Neural progenitor cell (in vitro differentiated cells): ENCODE measurements at regions not wholly inside any gene's neighbourhood (a gene's known extent, or its start where the extent isn't known, plus 50 kb on each side); places are given as distances from the start of the nearest gene placed in this dataset.

Source experiments
- DNase-seq: peaks from one replicate; pipeline ENCODE4 v3.0.0-alpha.2; 2016; ENCODE audit warnings: low spot score
- H2AFZ ChIP-seq: fragments of 200-600 bp; sonication (generic); replicated peaks from 2 replicates; pipeline ENCODE4 v1.6.1; 2016; ENCODE audit warnings: antibody characterized with exemption
- H3F3A ChIP-seq: fragments of 200-600 bp; sonication (generic); 2 replicates; pipeline ENCODE4 v1.6.1; 2016; ENCODE audit warnings: antibody characterized with exemption, low read depth
- H3K27ac ChIP-seq: fragments of 200-600 bp; sonication (generic); 2 replicates; pipeline ENCODE4 v1.5.1; 2016; ENCODE audit warnings: mild to moderate bottlenecking
- H3K27me3 ChIP-seq: fragments of 200-600 bp; sonication (generic); 2 replicates; pipeline ENCODE4 v1.6.1; 2016; ENCODE audit warnings: mild to moderate bottlenecking, moderate library complexity
- H3K36me3 ChIP-seq: fragments of 200-600 bp; sonication (generic); 2 replicates; pipeline ENCODE4 v1.5.1; 2016
- H3K4me1 ChIP-seq: fragments of 200-600 bp; sonication (generic); 2 replicates; pipeline ENCODE4 v1.6.1; 2016; ENCODE audit warnings: mixed run types
- H3K4me2 ChIP-seq: fragments of 200-600 bp; sonication (generic); 2 replicates; pipeline ENCODE4 v1.6.1; 2016
- H3K4me3 ChIP-seq: fragments of 200-600 bp; sonication (generic); 2 replicates; pipeline ENCODE4 v1.5.1; 2016
- H3K79me2 ChIP-seq: fragments of 200-600 bp; sonication (generic); 2 replicates; pipeline ENCODE4 v1.6.1; 2016; ENCODE audit warnings: low read depth
- H3K9ac ChIP-seq: fragments of 200-600 bp; sonication (generic); 2 replicates; pipeline ENCODE4 v1.6.1; 2016
- H3K9me3 ChIP-seq: fragments of 200-600 bp; sonication (generic); 2 replicates; pipeline ENCODE4 v1.5.1; 2016; ENCODE audit warnings: low read depth
- H4K20me1 ChIP-seq: fragments of 200-600 bp; sonication (generic); 2 replicates; pipeline ENCODE4 v1.6.1; 2016; ENCODE audit warnings: low read depth
- H3K27ac Mint-ChIP-seq: 3 replicates; pipeline ENCODE4 v1.8.0; 2021; ENCODE audit warnings: mixed read lengths
- H3K27me3 Mint-ChIP-seq: 2 replicates; pipeline ENCODE4 v1.8.0; 2022; ENCODE audit warnings: low read depth, mild to moderate bottlenecking, inconsistent platforms, moderate library complexity, mixed read lengths; ENCODE audit not compliant: insufficient read depth
- H3K36me3 Mint-ChIP-seq: 3 replicates; pipeline ENCODE4 v1.8.0; 2021; ENCODE audit warnings: mixed read lengths
- H3K4me1 Mint-ChIP-seq: 3 replicates; pipeline ENCODE4 v1.8.0; 2021; ENCODE audit warnings: mixed read lengths
- H3K4me3 Mint-ChIP-seq: 3 replicates; pipeline ENCODE4 v1.8.0; 2021; ENCODE audit warnings: mild to moderate bottlenecking, moderate library complexity, mixed read lengths
- H3K9me3 Mint-ChIP-seq: 3 replicates; pipeline ENCODE4 v1.8.0; 2020; ENCODE audit warnings: mixed read lengths
- CTCF ChIP-seq: fragments of 200-600 bp; sonication (generic); IDR thresholded peaks from 2 replicates; pipeline ENCODE4 v1.5.1; 2017; ENCODE audit warnings: antibody characterized with exemption, mild to moderate bottlenecking
- EZH2 ChIP-seq: fragments of 200-600 bp; sonication (generic); IDR thresholded peaks from 2 replicates; pipeline ENCODE4 v1.6.1; 2017; ENCODE audit warnings: antibody characterized with exemption, mild to moderate bottlenecking, moderate library complexity
- EZH2phosphoT487 ChIP-seq: fragments of 200-600 bp; sonication (generic); IDR thresholded peaks from 2 replicates; pipeline ENCODE4 v1.6.1; 2017; ENCODE audit warnings: antibody characterized with exemption

- no peak overlapping the region for H2AFZ ChIP-seq
- H3K27ac ChIP-seq = peak overlapping the region; percentile 56
- no peak for TF ChIP-seq CTCF
- no peak for TF ChIP-seq EZH2
- TF ChIP-seq EZH2phosphoT487 = no peak
- H3K9me3 ChIP-seq = no peaks in the 10 kb centered on the region
- H3K4me3 Mint-ChIP-seq = no peak overlapping the region
- H3K36me3 ChIP-seq = no peaks in the 10 kb centered on the region
- H3K4me2 ChIP-seq = peak overlapping the region; percentile 25
- H3K36me3 Mint-ChIP-seq = peaks cover 31% of the 10 kb centered on the region
- peaks cover 7% of the 10 kb centered on the region for H3K79me2 ChIP-seq
- no peak overlapping the region for H3K4me3 ChIP-seq
- H3K4me1 Mint-ChIP-seq = peaks cover 64% of the 10 kb centered on the region
- no peaks in the 10 kb centered on the region for H3K27me3 ChIP-seq
- no peaks in the 10 kb centered on the region for H4K20me1 ChIP-seq
- DNase-seq = peak; percentile 65
- peaks cover 7% of the 10 kb centered on the region for H3K27me3 Mint-ChIP-seq
- peaks cover 56% of the 10 kb centered on the region for H3K4me1 ChIP-seq
- peaks cover 49% of the 10 kb centered on the region for H3F3A ChIP-seq
- peak overlapping the region; percentile 94 for H3K27ac Mint-ChIP-seq
- H3K9me3 Mint-ChIP-seq = peaks cover 19% of the 10 kb centered on the region
- no peak overlapping the region for H3K9ac ChIP-seq
Observed at GRCh38 chr15:93358166-93359059, 269.4 kb upstream of the RGMA start.

DNA sequence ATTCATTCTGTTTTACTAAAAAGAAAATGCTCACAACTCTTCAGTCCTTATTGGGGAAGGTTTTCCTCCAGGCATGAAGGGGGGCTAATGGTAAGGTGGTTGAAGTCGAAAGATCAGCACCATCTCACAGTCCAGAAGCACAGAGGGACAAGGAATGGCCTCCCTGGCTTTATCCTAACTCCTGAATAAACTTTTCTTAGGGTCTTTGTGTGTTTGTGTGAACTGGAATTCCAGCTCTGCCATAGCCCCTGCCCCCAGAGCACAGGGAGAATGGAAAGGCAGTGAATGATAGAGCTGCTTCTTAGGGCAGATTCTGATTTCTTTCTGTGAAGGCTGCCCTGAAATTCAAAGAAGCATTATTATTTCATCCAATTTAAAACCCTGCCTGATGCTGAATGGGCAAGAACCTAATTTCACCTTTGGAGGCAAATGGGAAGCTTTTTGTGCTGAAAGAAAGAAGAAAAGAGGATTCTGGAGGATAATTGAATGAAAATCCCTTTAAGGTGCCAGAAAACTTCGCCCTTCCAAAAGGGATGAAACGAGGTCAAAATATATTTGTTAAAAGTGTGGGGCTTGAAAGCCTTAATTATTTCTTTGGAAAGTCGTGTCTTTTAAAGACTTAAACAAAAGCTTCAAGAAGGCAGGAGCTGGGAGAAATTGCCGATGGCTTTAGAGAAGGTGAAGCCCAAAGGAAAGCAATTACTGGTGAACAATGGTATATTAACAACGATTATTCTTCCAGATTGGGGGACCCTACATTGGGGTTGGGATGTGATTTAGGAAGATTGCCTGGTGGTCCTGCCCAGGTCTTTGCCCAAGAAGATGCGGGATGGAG, 259.9 kb upstream of the RGMA start:
- peaks cover 48% of the 10 kb centered on the region for H3K4me1 Mint-ChIP-seq
- Histone ChIP-seq H3F3A (peaks cover 53% of the 10 kb centered on the region), H3K9me3 (peaks cover 12% of the 10 kb centered on the region), H3K27me3 (no peaks in the 10 kb centered on the region), H3K9ac (no peak overlapping the region), H3K4me3 (no peak overlapping the region), H3K36me3 (peaks cover 5% of the 10 kb centered on the region), H3K27ac (peak overlapping the region; percentile 93), H3K4me2 (peak overlapping the region; percentile 68), H3K79me2 (peaks cover 9% of the 10 kb centered on the region), H4K20me1 (no peaks in the 10 kb centered on the region), H3K4me1 (peaks cover 40% of the 10 kb centered on the region), H2AFZ (no peak overlapping the region)
- H3K4me3 Mint-ChIP-seq = peak overlapping the region; percentile 13
- peaks cover 42% of the 10 kb centered on the region for H3K36me3 Mint-ChIP-seq
- H3K9me3 Mint-ChIP-seq = peaks cover 29% of the 10 kb centered on the region
- H3K27me3 Mint-ChIP-seq = peaks cover 2% of the 10 kb centered on the region
- peak; percentile 86 for DNase-seq
- H3K27ac Mint-ChIP-seq = peak overlapping the region; percentile 85
- TF ChIP-seq EZH2phosphoT487 = peak; percentile 17
- TF ChIP-seq EZH2 = no peak
- no peak for TF ChIP-seq CTCF

GRCh38 chr15:93347986-93348385, 259.0 kb upstream of the RGMA start:
- peak overlapping the region; percentile 18 for H3K4me3 ChIP-seq
- H3K4me3 Mint-ChIP-seq = peak overlapping the region; percentile 0
- DNase-seq = peak; percentile 60
- H3K79me2 ChIP-seq = peaks cover 9% of the 10 kb centered on the region
- H3K9me3 ChIP-seq = peaks cover 12% of the 10 kb centered on the region
- peaks cover 5% of the 10 kb centered on the region for H3K36me3 ChIP-seq
- peaks cover 2% of the 10 kb centered on the region for H3K27me3 Mint-ChIP-seq
- peaks cover 54% of the 10 kb centered on the region for H3K4me1 Mint-ChIP-seq
- peaks cover 40% of the 10 kb centered on the region for H3K4me1 ChIP-seq
- peak overlapping the region; percentile 85 for H3K27ac Mint-ChIP-seq
- peak overlapping the region; percentile 93 for H3K27ac ChIP-seq
- H3K9me3 Mint-ChIP-seq = peaks cover 26% of the 10 kb centered on the region
- H4K20me1 ChIP-seq = no peaks in the 10 kb centered on the region
- H2AFZ ChIP-seq = no peak overlapping the region
- H3K9ac ChIP-seq = no peak overlapping the region
- H3K36me3 Mint-ChIP-seq = peaks cover 42% of the 10 kb centered on the region
- peak overlapping the region; percentile 68 for H3K4me2 ChIP-seq
- H3F3A ChIP-seq = peaks cover 53% of the 10 kb centered on the region
- TF ChIP-seq EZH2phosphoT487 (no peak), EZH2 (no peak), CTCF (no peak)
- no peaks in the 10 kb centered on the region for H3K27me3 ChIP-seq
